ENCODE measurements at regions not wholly inside any gene's neighbourhood (a gene's known extent, or its start where the extent isn't known, plus 50 kb on each side); places are given as distances from the start of the nearest gene placed in this dataset.

- Histone ChIP-seq H3K4me3 (replicated peaks in 1 of 4; ENCODE audit: control extremely low read depth in 1 of 4, insufficient read depth in 1 of 4, low read depth in 3 of 4, low read length in 4 of 4) (no peak overlapping the region), H3K79me2 (ENCODE audit: control insufficient read depth, insufficient read depth, low read length) (no peaks in the 10 kb centered on the region), H3K27ac (ENCODE audit: insufficient read depth, low read length) (no peak overlapping the region), H3K9me3 (ENCODE audit: control insufficient read depth, insufficient read depth, low read depth, low read length) (no peaks in the 10 kb centered on the region), H3K27me3 (ENCODE audit: control insufficient read depth, insufficient read depth, low read length) (peaks cover 2% of the 10 kb centered on the region), H4K20me1 (ENCODE audit: control insufficient read depth, extremely low read depth, insufficient read depth, low read length) (no peaks in the 10 kb centered on the region), H3K4me2 (ENCODE audit: extremely low read depth, insufficient read depth, low read length) (no peak overlapping the region), H3K4me1 (ENCODE audit: control insufficient read depth, extremely low read depth, insufficient read depth, low read length) (peaks cover 4% of the 10 kb centered on the region), H2AFZ (ENCODE audit: low read length) (no peak overlapping the region), H3K9ac (ENCODE audit: insufficient read depth, low read length) (no peak overlapping the region), H3K36me3 (ENCODE audit: control insufficient read depth, insufficient read depth, low read length) (no peaks in the 10 kb centered on the region)
- DNase-seq (ENCODE audit: low read depth in 2 of 2), result peak in 1 of 2 donors; percentile 32
- TF ChIP-seq EZH2 (IDR thresholded peaks at IDR 0.05; ENCODE audit: low read length, missing control alignments), result no peak
- no peak for TF ChIP-seq CTCF (conservative IDR thresholded peaks at IDR 0.05 in 1 of 2, IDR thresholded peaks at IDR 0.05 in 1 of 2; ENCODE audit: low read depth in 1 of 2, low read length in 2 of 2)
Observed at GRCh38 chr7:16065939-16066338, 355.4 kb downstream of the CRPPA start.

- no peak overlapping the region for H3K27ac ChIP-seq (ENCODE audit: insufficient read depth, low read length)
- H3K4me3 ChIP-seq (replicated peaks in 1 of 4; ENCODE audit: control extremely low read depth in 1 of 4, insufficient read depth in 1 of 4, low read depth in 3 of 4, low read length in 4 of 4), result no peak overlapping the region
- H3K9ac ChIP-seq (ENCODE audit: insufficient read depth, low read length), result no peak overlapping the region
- peak overlapping the region; percentile 52 for H3K4me2 ChIP-seq (ENCODE audit: extremely low read depth, insufficient read depth, low read length)
- H4K20me1 ChIP-seq (ENCODE audit: control insufficient read depth, extremely low read depth, insufficient read depth, low read length), result no peaks in the 10 kb centered on the region
- no peak for TF ChIP-seq CTCF (conservative IDR thresholded peaks at IDR 0.05 in 1 of 2, IDR thresholded peaks at IDR 0.05 in 1 of 2; ENCODE audit: low read depth in 1 of 2, low read length in 2 of 2)
- no peak for TF ChIP-seq EZH2 (IDR thresholded peaks at IDR 0.05; ENCODE audit: low read length, missing control alignments)
- peaks cover 2% of the 10 kb centered on the region for H3K27me3 ChIP-seq (ENCODE audit: control insufficient read depth, insufficient read depth, low read length)
- no peaks in the 10 kb centered on the region for H3K36me3 ChIP-seq (ENCODE audit: control insufficient read depth, insufficient read depth, low read length)
- no peak overlapping the region for H2AFZ ChIP-seq (ENCODE audit: low read length)
- H3K9me3 ChIP-seq (ENCODE audit: control insufficient read depth, insufficient read depth, low read depth, low read length), result no peaks in the 10 kb centered on the region
- DNase-seq (ENCODE audit: low read depth in 2 of 2), result peak in 1 of 2 donors; percentile 75
- H3K4me1 ChIP-seq (ENCODE audit: control insufficient read depth, extremely low read depth, insufficient read depth, low read length), result peaks cover 4% of the 10 kb centered on the region
- H3K79me2 ChIP-seq (ENCODE audit: control insufficient read depth, insufficient read depth, low read length), result no peaks in the 10 kb centered on the region
Observed at GRCh38 chr7:16063716-16064675, 357.3 kb downstream of the CRPPA start.

GRCh38 chr7:16063221-16063620, 358.1 kb downstream of the CRPPA start:
- TF ChIP-seq CTCF (conservative IDR thresholded peaks at IDR 0.05 in 1 of 2, IDR thresholded peaks at IDR 0.05 in 1 of 2; ENCODE audit: low read depth in 1 of 2, low read length in 2 of 2) (no peak), EZH2 (IDR thresholded peaks at IDR 0.05; ENCODE audit: low read length, missing control alignments) (no peak)
- no peak for DNase-seq (ENCODE audit: low read depth in 2 of 2)
- no peak overlapping the region for H2AFZ ChIP-seq (ENCODE audit: low read length)
- H3K36me3 ChIP-seq (ENCODE audit: control insufficient read depth, insufficient read depth, low read length), result no peaks in the 10 kb centered on the region
- peaks cover 4% of the 10 kb centered on the region for H3K4me1 ChIP-seq (ENCODE audit: control insufficient read depth, extremely low read depth, insufficient read depth, low read length)
- H3K27ac ChIP-seq (ENCODE audit: insufficient read depth, low read length), result no peak overlapping the region
- H3K27me3 ChIP-seq (ENCODE audit: control insufficient read depth, insufficient read depth, low read length), result peaks cover 2% of the 10 kb centered on the region
- H3K4me3 ChIP-seq (replicated peaks in 1 of 4; ENCODE audit: control extremely low read depth in 1 of 4, insufficient read depth in 1 of 4, low read depth in 3 of 4, low read length in 4 of 4), result no peak overlapping the region
- H3K4me2 ChIP-seq (ENCODE audit: extremely low read depth, insufficient read depth, low read length), result peak overlapping the region; percentile 7
- H3K9ac ChIP-seq (ENCODE audit: insufficient read depth, low read length), result no peak overlapping the region
- H3K9me3 ChIP-seq (ENCODE audit: control insufficient read depth, insufficient read depth, low read depth, low read length), result no peaks in the 10 kb centered on the region
- no peaks in the 10 kb centered on the region for H3K79me2 ChIP-seq (ENCODE audit: control insufficient read depth, insufficient read depth, low read length)
- no peaks in the 10 kb centered on the region for H4K20me1 ChIP-seq (ENCODE audit: control insufficient read depth, extremely low read depth, insufficient read depth, low read length)
